ENCODE measurements at regions not wholly inside any gene's neighbourhood (a gene's known extent, or its start where the extent isn't known, plus 50 kb on each side); places are given as distances from the start of the nearest gene placed in this dataset.
"Not testable (repeated sequence)": the region's sequence is repeated elsewhere in the genome, so short reads cannot be mapped to it uniquely, and the experiment has no call there.

DNA sequence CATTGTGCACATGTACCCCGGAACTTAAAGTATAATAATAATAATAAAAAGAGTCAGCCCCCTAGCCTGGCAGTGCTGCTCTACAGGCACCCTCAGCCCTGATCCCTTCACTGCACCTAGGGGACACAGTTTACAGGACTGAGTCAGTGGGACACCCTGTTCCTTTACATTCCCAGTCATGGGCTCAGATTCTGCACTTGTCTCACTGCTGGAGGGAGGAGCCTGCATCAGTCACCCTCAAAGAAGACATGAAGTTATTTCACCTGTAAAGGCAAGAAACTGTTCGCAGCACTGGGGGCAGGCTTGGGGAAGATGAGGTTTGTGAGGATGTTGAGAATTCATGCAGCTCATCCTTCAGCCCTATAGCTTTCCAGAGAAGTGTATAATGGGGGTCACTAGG is 50.7 kb upstream of the VPREB1 start (continued):
- TF ChIP-seq SIN3A (conservative IDR thresholded peaks at IDR 0.05 in 1 of 2, IDR thresholded peaks at IDR 0.05 in 1 of 2; ENCODE audit: low read depth in 1 of 2, low read length in 2 of 2): no peak
- TF ChIP-seq CBX5 (IDR thresholded peaks at IDR 0.05; ENCODE audit: low read depth, low read length): no peak
- TF ChIP-seq CREB1 (IDR thresholded peaks at IDR 0.05): no peak
- TF ChIP-seq KDM5A (IDR thresholded peaks at IDR 0.05; ENCODE audit: low read length): no peak

DNA sequence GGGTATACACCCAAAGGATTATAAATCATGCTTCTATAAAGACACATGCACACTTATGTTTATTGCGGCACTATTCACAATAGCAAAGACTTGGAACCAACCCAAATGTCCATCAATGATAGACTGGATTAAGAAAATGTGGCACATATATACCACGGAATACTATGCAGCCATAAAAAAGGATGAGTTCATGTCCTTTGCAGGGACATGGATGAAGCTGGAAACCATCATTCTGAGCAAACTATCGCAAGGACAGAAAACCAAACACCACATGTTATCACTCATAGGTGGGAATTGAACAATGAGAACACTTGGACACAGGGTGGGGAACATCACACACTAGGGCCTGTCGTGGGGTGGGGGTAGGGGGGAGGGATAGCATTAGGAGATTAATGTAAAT is 51.1 kb upstream of the VPREB1 start:
- WGBS, 2 experiments (ENCODE audit: extremely low coverage in 1 of 2, insufficient coverage in 1 of 2, insufficient read length in 1 of 2, insufficient replicate concordance in 2 of 2, low coverage in 1 of 2, low lambda C conversion rate in 2 of 2, missing lambda C conversion rate in 1 of 2): 73% methylated on average over 3 of the region's 4 CpGs; no CpG with 5 or more reads in 1 of the 2 experiments
- H2BK15ac ChIP-seq (ENCODE audit: low read length); H2BK20ac ChIP-seq (ENCODE audit: low read length); DNase-seq (ENCODE audit: low read depth in 1 of 2, low spot score in 2 of 2); H3K79me1 ChIP-seq (ENCODE audit: low read depth, low read length); H3K9ac ChIP-seq (replicated peaks in 1 of 4; ENCODE audit: extremely low read depth in 1 of 4, low read depth in 3 of 4, low read length in 3 of 4); H4K91ac ChIP-seq (replicated peaks; ENCODE audit: insufficient read length, low read length); H3K4me1 ChIP-seq (replicated peaks in 1 of 4; ENCODE audit: control insufficient read depth in 3 of 4, insufficient read depth in 4 of 4, low read length in 3 of 4); H3K18ac ChIP-seq (ENCODE audit: extremely low read depth, low read length); H2AK5ac ChIP-seq (ENCODE audit: low read depth, low read length); H4K20me1 ChIP-seq (replicated peaks in 1 of 2; ENCODE audit: control insufficient read depth in 1 of 2, insufficient read depth in 2 of 2, low read length in 2 of 2); H3K4me3 ChIP-seq (ENCODE audit: extremely low read depth in 1 of 4, insufficient read depth in 2 of 4, low read depth in 3 of 4, low read length in 4 of 4); FAIRE-seq; H3K23ac ChIP-seq (ENCODE audit: insufficient read length); H2BK5ac ChIP-seq (ENCODE audit: low read depth, low read length); H4K5ac ChIP-seq (ENCODE audit: insufficient read length, low read depth, low read length); H2BK12ac ChIP-seq (ENCODE audit: low read depth, low read length); H3K79me2 ChIP-seq (ENCODE audit: control insufficient read depth in 1 of 2, insufficient read depth in 2 of 2, low read length in 2 of 2); H3K56ac ChIP-seq (replicated peaks; ENCODE audit: insufficient read length, low read depth, low read length); H3K9me3 ChIP-seq (ENCODE audit: insufficient read depth in 2 of 2, low read depth in 1 of 2, low read length in 1 of 2); H3K23me2 ChIP-seq (ENCODE audit: low read depth, low read length); H3K27ac ChIP-seq (ENCODE audit: low read depth, low read length); H4K8ac ChIP-seq (ENCODE audit: extremely low read depth, insufficient read depth, low read length); H3K4ac ChIP-seq (replicated peaks; ENCODE audit: insufficient read length, low read depth, low read length); H3K14ac ChIP-seq (ENCODE audit: insufficient read length); H2AFZ ChIP-seq (ENCODE audit: low read length); H3K36me3 ChIP-seq (ENCODE audit: control insufficient read depth in 2 of 4, insufficient read depth in 4 of 4, low read length in 3 of 4); H3K4me2 ChIP-seq (ENCODE audit: insufficient read depth in 1 of 2, low read depth in 2 of 2, low read length in 2 of 2); H2BK120ac ChIP-seq (replicated peaks; ENCODE audit: low read depth, low read length); POLR2A ChIA-PET (ENCODE audit: partially characterized antibody): not testable (repeated sequence)
- peaks cover 48 to 53% (median 50%) of the 10 kb centered on the region in 4 experiments for H3K27me3 ChIP-seq (replicated peaks in 1 of 4; ENCODE audit: control insufficient read depth in 3 of 4, extremely low read depth in 1 of 4, insufficient read depth in 3 of 4, low read length in 3 of 4)
- CTCF ChIA-PET (ENCODE audit: partially characterized antibody): interaction anchor here (0.6 to 0.7 kb wide), 2 partner anchors 10 to 205 kb away, joined by 3 read pairs; no protein-coding TSS in a partner anchor
